DOHH2 (cell line): ENCODE measurements at regions not wholly inside any gene's neighbourhood (a gene's known extent, or its start where the extent isn't known, plus 50 kb on each side); places are given as distances from the start of the nearest gene placed in this dataset.

Source experiments
- H3F3A ChIP-seq: fragments of 200-600 bp; sonication (generic), shearing (Covaris generic); 2 replicates; pipeline ENCODE4 v1.6.0; 2016; ENCODE audit warnings: antibody characterized with exemption, mild to moderate bottlenecking; ENCODE audit not compliant: control insufficient read depth, insufficient read depth
- H3K27ac ChIP-seq: fragments of 200-600 bp; sonication (generic); 2 replicates; pipeline ENCODE4 v1.5.1; 2014; ENCODE audit warnings: low read depth, mild to moderate bottlenecking, low read length, moderate library complexity
- H3K27me3 ChIP-seq: fragments of 200-600 bp; sonication (generic); 2 replicates; pipeline ENCODE4 v1.6.1; 2014; ENCODE audit warnings: mild to moderate bottlenecking, low read length, mixed read lengths; ENCODE audit not compliant: control insufficient read depth
- H3K36me3 ChIP-seq: fragments of 200-600 bp; sonication (generic); 2 replicates; pipeline ENCODE4 v1.6.1; 2014; ENCODE audit warnings: mild to moderate bottlenecking, low read length, moderate library complexity, mixed read lengths; ENCODE audit not compliant: control insufficient read depth
- H3K4me1 ChIP-seq: fragments of 200-600 bp; sonication (generic); 2 replicates; pipeline ENCODE4 v1.6.1; 2014; ENCODE audit warnings: mild to moderate bottlenecking, low read length, mixed read lengths; ENCODE audit not compliant: control insufficient read depth
- H3K4me2 ChIP-seq: fragments of 200-600 bp; sonication (generic); 2 replicates; pipeline ENCODE4 v1.6.0; 2014; ENCODE audit warnings: mild to moderate bottlenecking, low read length, moderate library complexity
- H3K4me3 ChIP-seq: fragments of 200-600 bp; sonication (generic); 2 replicates; pipeline ENCODE4 v1.5.1; 2014; ENCODE audit warnings: mild to moderate bottlenecking, low read length, mixed read lengths
- H3K79me2 ChIP-seq: fragments of 200-600 bp; sonication (generic); 2 replicates; pipeline ENCODE4 v1.6.1; 2014; ENCODE audit warnings: mild to moderate bottlenecking, low read length, mixed read lengths; ENCODE audit not compliant: control insufficient read depth
- H3K9me2 ChIP-seq: fragments of 200-600 bp; sonication (generic); replicated peaks from 2 replicates; pipeline ENCODE4 v1.6.1; 2014; ENCODE audit warnings: mild to moderate bottlenecking, low read length, mixed read lengths; ENCODE audit not compliant: control insufficient read depth
- H3K9me3 ChIP-seq: fragments of 200-600 bp; sonication (generic); 2 replicates; pipeline ENCODE4 v1.6.1; 2014; ENCODE audit warnings: antibody characterized with exemption, low read length, mixed read lengths; ENCODE audit not compliant: control insufficient read depth, insufficient read depth
- H4K20me1 ChIP-seq: fragments of 200-600 bp; sonication (generic); 2 replicates; pipeline ENCODE4 v1.6.0; 2014; ENCODE audit warnings: low read depth, mild to moderate bottlenecking, antibody characterized with exemption, low read length, moderate library complexity; ENCODE audit not compliant: control insufficient read depth, insufficient read depth
- EZH2phosphoT487 ChIP-seq: fragments of 200-600 bp; sonication (generic); IDR thresholded peaks from 2 replicates; pipeline ENCODE4 v1.6.1; 2017; ENCODE audit warnings: borderline replicate concordance, mild to moderate bottlenecking, antibody characterized with exemption, low read length, moderate library complexity, mixed read lengths
- TF ChIP-seq, protein P1 (sequence below): fragments of 200-600 bp; sonication (generic); IDR thresholded peaks from one replicate; pipeline ENCODE4 v1.5.1; 2014; ENCODE audit warnings: antibody characterized with exemption, mild to moderate bottlenecking, low read depth, low read length; ENCODE audit not compliant: poor library complexity, severe bottlenecking

DNA sequence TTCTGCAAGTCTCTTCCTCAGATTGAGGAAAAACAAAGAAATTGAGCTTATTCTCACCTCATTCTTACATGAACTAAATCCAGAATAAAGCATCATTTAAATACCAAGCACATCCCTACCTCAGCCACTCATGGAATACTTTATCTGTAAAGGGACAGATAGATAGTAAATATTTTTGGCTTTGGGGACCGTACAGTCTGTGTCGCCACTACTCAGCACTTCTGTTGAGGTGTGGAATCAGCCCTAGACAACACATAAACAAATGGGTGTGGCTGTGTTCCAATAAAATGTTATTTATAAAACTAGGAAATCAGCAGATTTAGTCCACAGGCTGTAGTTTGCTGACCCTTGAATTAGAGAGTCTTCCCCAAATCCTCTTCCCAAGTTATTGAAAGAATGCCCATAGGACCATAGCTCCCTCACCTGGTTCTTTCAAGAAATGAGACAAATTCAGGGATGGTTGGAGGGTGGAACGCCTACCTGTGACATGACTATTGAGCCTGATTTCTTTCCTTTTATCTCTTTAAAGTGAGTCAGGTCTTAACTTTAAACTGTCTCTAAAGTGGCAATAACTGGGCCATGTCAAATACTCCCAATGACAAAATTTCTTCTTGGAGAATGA is 878.5 kb downstream of the USP25 start:
- no peaks in the 10 kb centered on the region for H3K4me1 ChIP-seq
- no peak overlapping the region for H3K4me3 ChIP-seq
- no peaks in the 10 kb centered on the region for H4K20me1 ChIP-seq
- no peaks in the 10 kb centered on the region for H3K27me3 ChIP-seq
- no peak overlapping the region for H3K27ac ChIP-seq
- H3K9me2 ChIP-seq: no peaks in the 10 kb centered on the region
- H3K4me2 ChIP-seq: no peak overlapping the region
- H3K79me2 ChIP-seq: no peaks in the 10 kb centered on the region
- no peaks in the 10 kb centered on the region for H3K36me3 ChIP-seq
- no peaks in the 10 kb centered on the region for H3K9me3 ChIP-seq
- no peaks in the 10 kb centered on the region for H3F3A ChIP-seq
- TF ChIP-seq EZH2phosphoT487: no peak
- TF ChIP-seq, protein P1, sequence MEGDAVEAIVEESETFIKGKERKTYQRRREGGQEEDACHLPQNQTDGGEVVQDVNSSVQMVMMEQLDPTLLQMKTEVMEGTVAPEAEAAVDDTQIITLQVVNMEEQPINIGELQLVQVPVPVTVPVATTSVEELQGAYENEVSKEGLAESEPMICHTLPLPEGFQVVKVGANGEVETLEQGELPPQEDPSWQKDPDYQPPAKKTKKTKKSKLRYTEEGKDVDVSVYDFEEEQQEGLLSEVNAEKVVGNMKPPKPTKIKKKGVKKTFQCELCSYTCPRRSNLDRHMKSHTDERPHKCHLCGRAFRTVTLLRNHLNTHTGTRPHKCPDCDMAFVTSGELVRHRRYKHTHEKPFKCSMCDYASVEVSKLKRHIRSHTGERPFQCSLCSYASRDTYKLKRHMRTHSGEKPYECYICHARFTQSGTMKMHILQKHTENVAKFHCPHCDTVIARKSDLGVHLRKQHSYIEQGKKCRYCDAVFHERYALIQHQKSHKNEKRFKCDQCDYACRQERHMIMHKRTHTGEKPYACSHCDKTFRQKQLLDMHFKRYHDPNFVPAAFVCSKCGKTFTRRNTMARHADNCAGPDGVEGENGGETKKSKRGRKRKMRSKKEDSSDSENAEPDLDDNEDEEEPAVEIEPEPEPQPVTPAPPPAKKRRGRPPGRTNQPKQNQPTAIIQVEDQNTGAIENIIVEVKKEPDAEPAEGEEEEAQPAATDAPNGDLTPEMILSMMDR: no peak

DNA sequence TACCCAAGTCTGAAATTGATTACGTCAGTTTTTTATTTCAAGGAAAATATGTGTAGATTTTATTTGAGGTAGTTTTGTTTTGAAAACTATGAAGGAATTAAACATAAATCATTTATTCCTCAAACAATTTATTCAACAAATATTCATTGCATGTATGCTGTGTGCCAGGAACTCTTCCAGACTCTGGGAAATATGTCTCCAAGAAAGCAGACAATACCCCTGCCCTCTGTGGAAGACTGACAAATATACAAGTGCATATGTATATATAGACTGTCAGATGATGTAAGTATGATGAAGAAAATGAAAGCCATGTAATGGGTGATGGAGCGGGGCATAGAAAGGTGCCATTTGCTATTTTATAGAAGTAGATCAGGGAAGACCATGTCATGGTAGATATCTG is 889.5 kb downstream of the USP25 start:
- no peaks in the 10 kb centered on the region for H3K9me2 ChIP-seq
- no peaks in the 10 kb centered on the region for H3F3A ChIP-seq
- H4K20me1 ChIP-seq: no peaks in the 10 kb centered on the region
- no peaks in the 10 kb centered on the region for H3K36me3 ChIP-seq
- no peaks in the 10 kb centered on the region for H3K79me2 ChIP-seq
- no peaks in the 10 kb centered on the region for H3K4me1 ChIP-seq
- H3K27me3 ChIP-seq: no peaks in the 10 kb centered on the region
- peaks cover 9% of the 10 kb centered on the region; the same call in 1 of the 2 replicates for H3K9me3 ChIP-seq
- no peak for TF ChIP-seq EZH2phosphoT487
- TF ChIP-seq, protein P1: no peak
- H3K4me3 ChIP-seq: no peak overlapping the region
- H3K4me2 ChIP-seq: no peak overlapping the region
- H3K27ac ChIP-seq: no peak overlapping the region

DNA sequence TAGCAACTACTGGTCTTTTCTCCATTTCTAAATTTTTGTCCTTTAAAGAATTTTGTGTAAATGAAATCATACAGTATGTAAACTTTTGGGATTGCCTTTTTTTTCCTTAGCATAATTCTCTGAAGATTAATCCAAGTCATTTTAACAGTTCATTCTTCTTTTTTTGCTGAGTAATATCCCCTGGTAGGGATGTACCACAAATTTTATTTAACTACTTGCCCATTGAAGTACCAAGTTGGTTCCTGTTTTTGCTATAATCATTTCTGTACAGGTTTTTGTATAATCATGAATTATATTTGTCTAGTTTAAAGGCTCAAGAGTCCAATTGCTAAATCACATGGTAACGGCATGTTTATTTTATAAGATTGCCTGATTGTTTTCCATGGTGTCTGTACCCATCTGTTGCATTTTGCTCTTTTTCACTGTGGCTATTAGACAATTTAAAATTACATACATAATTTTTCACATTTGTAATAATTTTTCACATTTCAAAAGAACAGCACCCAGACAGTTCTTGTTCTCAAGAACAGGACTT is 891.1 kb downstream of the USP25 start:
- Histone ChIP-seq H3K27me3 (no peaks in the 10 kb centered on the region), H4K20me1 (no peaks in the 10 kb centered on the region), H3K27ac (no peak overlapping the region), H3K79me2 (no peaks in the 10 kb centered on the region), H3K4me2 (no peak overlapping the region), H3F3A (no peaks in the 10 kb centered on the region), H3K36me3 (no peaks in the 10 kb centered on the region), H3K4me3 (no peak overlapping the region), H3K9me3 (peaks cover 9% of the 10 kb centered on the region; the same call in 1 of the 2 replicates), H3K4me1 (no peaks in the 10 kb centered on the region), H3K9me2 (no peaks in the 10 kb centered on the region)
- TF ChIP-seq EZH2phosphoT487: no peak
- TF ChIP-seq, protein P1: no peak
